ENCODE measurements at regions not wholly inside any gene's neighbourhood (a gene's known extent, or its start where the extent isn't known, plus 50 kb on each side); places are given as distances from the start of the nearest gene placed in this dataset.

DNA sequence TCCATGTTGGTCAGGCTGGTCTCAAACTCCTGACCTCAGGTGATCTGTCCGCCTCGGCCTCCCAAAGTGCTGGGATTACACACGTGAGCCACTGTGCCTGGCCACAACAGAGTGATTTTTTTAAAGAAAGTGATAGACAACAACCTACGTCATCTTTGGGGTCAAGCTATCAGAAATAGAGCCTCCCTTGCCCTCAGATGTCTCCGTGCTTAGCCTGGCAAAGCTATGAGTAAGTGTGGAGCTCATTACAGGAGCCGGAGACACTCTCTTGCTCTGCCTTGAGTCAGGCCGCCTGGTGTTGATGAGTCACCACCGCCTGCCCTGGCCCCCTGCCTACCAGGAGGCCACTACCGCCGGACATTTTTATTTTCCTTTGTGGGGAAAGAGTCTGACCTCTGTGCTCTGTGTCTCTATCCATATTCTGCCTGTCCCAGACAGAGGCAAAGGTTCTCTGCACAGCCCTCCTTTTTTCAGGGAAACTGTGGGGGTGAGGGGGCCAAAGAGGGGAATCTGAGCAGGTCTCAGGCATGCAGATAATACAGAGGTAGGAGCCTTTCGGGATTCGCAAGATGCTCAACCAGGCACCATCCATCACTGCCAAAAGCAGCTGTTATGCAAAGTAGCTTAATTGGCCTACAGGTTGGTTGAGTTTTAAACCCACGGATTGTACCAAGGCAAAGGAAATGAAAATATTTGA, 123.7 kb upstream of the CPEB4 start:
- peak; percentile 73 for DNase-seq (ENCODE audit: low read depth)

DNA sequence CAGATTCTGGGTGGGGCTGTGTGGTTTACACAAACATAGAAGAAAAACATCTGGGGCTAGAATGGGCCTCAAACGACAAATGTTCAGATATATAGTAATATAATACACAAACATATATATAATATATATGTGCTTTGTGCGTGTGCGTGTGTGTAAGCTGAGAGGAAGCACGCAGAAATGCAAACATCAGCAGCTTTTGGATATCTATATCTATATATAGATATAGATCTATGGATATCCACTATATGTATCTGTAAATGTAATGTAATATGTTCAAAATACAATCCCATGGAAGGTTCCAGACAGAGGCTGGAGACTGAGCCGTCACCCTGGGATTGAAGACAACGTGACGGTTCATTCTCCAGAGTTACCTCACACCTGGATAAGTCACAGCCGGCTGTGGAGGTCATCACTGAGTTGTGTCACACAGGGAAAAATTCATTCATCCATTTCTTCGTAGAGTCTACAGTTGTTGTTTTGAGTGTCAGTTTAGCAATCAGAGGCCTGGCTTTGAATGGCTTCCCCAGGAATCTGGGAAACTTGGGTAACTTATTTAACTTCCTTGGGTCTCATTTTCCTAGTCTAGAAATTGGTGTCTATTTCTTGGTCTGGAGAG, 123.0 kb upstream of the CPEB4 start:
- no peak for DNase-seq (ENCODE audit: low read depth)

DNA sequence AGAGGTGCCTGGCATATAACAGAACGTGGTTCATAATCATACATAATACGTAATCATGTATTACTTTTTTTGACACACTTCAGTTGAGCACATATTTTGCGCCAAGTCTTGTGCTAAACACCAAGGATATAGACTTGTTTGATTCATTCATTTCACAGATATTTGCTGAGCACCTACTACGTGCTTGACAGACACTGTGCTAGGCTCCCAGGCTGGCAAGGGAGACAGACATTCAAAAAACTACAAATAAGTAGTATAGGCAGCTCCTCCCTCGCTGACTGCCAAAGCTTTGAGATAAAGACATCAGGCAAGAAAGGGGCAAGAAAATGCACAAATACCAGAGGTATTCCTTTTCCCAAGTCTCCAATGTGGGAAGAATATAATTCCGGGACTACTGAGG, 122.5 kb upstream of the CPEB4 start:
- no peak for DNase-seq (ENCODE audit: low read depth)

DNA sequence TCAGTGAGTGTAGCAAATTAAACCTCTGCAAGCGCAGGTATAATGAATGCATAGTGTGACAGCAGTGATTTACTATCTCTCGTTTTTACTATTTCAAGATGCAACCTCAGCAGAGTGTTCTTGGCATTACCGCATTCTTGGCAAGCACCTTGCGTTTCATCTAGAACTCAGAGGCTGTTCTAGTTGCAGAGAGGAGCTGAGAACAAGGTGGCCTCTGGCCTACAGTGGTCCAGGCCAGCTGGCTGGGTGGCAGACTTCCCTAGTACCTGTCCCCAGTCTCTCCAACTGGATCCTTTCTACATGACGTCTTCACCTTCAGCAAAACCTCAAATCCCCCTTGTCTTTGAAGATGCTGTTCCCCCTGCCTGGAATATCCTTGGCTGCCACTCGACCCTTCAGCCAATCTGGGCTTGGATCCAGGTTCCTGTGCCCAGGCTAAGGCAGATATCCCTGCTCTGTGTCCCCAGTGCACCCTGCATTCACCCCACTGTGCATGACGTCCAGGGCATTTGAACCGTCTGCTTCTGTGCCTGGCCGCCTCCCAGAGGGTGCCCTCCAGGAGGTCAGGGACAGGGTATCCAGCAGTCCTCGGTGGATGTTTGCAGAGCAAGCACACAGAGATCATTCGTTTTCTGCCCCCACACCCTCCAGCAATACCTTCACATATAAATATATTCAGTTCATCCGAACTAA, 120.4 kb upstream of the CPEB4 start:
- DNase-seq (ENCODE audit: low read depth): no peak

DNA sequence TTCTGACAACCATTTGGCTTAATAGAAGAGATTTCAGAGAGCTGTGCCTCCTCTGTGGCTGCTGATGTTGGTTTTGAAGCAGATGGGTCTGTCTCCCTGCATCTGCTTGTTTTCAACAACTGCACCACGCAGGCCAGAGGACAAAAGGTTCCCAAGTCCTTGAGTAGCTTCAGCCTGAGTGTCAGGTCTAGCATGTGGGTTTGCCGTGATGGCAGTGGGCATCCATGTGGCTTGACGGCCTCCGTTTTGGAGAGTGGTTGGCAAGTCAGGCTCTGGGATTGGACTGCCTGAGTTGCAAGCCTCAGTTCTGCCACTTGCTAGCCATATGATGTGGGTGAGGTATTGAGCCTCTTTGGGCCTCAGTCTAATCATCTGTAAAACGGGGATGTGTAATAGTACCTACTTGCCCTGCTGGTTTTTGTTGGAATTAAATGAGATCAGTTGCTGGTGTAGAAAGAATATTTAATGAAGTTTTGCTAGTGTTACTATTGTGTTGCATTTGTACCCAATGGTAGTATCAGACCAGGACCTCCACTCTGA, 119.8 kb upstream of the CPEB4 start:
- no peak for DNase-seq (ENCODE audit: low read depth)

DNA sequence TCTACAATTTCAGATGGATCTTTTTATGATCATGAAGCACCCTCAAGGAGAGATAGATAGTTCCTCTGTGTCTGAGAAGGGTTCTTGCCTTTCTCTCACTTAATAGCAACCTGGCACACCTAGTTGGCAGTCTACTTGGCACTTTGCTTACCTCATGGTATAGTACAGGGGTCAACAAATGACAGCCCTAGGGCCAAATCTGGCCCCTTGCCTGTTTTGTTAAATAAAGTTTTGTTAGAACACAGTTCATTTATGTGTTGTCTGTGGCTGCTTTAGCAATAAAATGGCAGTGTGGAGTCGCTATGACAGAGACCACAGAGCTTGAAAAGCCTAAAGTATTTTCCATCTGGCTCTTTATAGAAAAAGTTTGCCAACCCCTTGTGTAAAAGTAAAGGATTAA, 119.3 kb upstream of the CPEB4 start:
- DNase-seq (ENCODE audit: low read depth): no peak

DNA sequence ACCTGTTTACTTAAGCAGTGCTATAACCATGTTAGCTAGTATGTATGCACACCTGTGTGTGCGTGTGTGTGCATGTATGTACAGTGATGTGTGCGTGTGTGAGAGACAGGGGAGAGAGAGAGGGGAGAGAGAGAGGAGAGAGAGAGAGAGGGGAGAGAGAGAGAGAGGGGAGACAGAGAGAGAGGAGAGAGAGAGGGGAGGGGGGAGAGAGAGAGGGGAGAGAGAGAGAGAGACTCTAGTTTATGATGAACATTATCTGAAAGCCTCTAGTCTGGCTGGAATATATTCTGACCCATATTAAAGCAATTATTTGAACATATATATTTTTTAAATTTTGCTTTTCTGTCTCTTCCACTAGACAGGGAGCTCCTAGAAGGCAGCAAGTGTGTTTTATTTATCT, 117.5 kb upstream of the CPEB4 start:
- no peak for DNase-seq (ENCODE audit: low read depth)

DNA sequence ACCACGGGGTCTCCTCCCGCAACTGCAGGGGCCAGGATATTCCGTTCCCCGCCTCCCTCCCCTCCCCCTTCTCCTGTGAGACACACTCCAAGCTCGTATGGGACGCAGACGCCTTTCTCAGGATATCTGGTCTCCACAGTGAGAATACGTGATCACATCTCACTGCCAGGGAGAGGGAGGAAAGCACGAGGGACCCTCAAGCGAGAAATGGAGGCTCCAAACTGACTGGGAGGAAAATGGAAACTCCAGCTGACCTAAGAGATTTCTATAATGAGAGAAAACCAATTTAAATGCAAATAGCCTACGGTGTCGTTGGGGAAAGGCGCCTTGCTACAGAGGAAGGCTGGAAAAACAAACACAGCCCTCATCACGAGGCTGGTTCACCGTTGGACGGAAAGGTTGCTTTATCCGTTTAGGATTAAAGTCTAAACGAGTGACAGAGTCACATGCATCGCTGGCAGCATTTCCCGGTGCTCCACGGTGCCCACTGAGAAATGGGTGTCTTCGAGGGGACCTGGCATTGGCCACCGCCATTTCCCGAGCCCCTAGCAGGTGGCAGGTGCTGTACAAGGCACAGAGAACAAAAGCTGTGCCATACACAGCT, 116.9 kb upstream of the CPEB4 start:
- DNase-seq (ENCODE audit: low read depth): no peak

DNA sequence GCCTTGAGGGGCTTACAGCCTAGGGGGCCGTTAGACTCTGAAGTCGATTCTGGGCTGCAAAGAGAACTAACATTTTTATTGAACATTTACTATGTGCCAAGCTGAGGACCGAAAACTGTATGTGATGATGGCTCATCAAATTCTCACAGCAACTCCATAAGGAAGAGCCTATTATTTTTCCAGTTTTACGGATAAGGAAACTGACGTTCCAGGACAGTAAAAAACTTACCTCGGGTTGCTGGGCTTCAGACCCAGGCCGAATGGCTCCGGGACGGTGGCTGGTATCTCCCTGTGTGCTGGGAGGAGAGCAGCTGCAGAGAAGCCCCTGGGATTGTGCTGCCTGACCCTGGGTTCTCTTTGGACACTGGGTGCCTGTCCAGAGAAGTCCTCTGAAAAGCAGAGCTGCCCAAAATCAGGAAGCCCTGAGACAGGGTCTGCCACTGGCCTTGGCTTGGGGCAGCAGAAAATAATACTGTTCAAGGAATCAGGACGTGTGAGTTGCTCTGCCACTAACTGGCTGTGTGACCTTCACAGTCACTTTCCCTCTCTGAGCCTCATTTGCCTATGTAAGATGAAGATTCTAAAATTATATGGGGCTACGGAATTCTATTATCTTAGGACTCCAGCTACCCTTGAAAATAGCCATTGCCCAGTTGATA, 116.3 kb upstream of the CPEB4 start:
- DNase-seq (ENCODE audit: low read depth): no peak

DNA sequence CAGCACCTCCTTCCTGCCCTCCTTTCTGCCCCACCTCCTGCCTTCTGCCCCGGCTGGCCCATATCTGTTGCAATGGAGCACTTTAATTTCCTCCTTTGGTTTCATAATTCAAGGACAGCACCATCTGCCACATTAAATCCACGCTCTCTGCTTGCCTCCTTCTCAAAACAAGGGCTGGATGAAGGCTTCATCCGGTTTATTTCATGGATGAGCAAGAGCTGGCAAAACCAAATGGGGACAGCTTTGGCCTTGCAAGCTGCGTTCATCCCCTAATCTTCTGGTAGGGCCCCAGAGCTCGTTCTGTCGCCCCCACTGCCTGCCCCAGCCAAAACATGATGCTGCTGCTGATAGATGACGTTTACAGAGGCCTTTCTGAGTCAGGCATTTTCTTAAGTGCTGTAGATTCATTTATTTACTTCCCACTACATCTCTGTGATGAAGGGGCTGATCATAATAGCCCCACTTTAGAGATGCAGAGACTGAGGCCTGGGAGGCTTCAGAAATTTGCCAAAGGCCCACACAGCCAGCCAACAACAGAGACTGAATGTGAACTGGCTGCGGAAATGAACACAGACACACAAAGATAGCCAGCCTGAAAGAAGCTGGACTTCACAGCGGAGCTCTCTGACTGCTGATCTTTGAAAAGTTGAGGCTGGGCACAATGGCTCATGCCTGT, 115.6 kb upstream of the CPEB4 start:
- no peak for DNase-seq (ENCODE audit: low read depth)

DNA sequence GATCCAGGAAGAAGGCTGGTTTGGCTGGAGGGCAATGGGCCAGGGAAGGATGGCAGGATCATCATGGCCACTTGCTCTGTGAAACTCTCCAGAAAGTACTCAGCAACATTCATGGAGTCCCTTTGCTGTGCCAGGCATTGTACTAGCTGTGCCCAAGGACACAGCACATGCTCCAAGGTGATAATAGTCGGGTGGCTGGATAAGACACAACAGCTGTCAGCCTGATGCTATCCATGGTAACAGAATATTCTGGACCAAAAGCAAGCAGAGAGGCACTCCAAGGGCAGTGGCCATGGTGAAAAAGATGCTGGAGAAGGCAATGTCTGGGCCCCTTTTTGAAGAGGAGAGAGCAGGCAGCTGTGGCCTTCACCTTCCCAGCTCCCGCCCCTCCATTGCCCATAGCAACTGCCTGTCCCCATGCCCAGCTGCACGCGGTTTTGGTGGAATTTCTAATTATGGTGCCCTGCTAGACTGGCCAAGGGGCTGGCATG, 113.8 kb upstream of the CPEB4 start:
- DNase-seq (ENCODE audit: low read depth): no peak

DNA sequence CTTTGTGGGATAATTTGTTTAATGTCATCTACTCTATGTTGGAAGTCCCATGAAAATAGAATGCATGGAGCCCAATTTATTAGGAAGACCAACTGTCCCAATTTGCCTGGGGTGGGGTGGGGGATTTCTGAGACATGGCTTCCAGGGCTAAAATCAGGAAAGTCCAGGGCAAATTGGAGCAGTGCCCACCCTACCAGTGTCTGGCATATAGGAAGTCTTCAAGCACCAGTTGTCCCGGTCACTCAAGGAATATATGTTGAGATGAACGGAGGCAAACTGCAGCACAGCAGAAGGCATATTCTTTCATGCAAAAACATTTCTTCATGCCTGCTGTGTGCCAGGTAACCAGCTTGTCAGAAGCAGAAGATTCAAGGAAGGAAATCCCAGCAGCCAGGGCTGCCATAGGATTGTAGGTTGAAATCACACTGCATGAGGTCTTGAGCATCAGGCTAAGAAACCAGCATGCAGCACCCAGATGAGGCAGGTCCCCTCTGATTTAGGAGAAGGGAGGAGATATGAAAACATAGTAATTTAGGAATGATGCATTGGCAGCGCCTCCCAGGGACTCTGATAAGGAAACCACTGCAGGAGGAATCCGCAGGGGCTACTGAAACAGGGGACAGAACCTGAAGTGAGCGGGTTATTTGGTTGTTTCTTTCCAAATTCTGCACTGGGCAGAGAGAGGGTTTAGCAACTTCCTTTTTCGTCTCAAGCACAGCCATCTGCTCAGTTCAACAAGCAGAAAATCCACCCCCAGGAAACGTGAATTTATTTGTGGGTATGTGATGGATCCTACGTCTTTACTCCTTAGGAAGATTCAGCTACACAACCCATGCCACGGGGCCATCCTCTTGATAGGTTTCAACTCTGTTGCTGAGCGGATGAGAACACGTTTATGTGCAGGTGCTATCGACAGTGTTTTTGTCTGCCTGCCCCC, 112.6 kb upstream of the CPEB4 start:
- DNase-seq (ENCODE audit: low read depth): no peak

DNA sequence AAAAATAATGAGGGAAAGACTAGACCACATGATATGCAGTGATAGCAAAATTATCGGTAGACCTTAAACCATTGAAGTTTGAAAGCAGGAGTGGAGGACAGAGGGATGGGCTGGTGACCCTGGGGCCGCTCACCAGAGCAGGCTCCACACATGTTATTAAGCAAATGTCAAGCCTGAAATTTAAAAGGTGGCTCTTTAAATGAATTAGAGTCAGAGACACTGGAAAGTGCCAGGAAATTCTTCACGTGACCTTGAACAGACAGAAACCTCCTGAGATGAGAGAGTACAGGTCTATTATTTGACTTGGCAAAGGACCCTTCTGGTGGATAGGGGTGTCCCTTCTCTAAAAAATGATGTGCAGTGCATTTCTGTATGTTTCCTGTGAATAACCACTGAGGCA, 111.0 kb upstream of the CPEB4 start:
- no peak for DNase-seq (ENCODE audit: low read depth)

DNA sequence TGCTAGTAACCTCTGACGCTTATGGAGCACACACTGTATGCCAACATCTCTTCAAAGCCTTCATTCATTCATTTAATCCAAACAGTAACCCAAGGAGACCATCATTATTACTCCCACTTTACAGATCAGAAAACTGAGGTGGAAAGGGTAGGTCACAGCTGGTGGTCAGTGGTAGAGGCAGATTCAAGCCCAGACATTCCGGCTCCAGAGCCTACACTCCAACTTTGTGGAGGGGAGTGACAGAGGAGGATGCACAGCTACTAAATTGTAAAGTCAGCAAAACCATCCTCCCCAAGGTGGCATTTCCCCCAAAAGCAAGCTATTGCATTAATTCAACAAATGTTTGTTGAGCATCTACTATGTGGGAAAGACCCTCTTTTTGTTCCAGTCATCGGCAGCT, 110.5 kb upstream of the CPEB4 start:
- no peak for DNase-seq (ENCODE audit: low read depth)

DNA sequence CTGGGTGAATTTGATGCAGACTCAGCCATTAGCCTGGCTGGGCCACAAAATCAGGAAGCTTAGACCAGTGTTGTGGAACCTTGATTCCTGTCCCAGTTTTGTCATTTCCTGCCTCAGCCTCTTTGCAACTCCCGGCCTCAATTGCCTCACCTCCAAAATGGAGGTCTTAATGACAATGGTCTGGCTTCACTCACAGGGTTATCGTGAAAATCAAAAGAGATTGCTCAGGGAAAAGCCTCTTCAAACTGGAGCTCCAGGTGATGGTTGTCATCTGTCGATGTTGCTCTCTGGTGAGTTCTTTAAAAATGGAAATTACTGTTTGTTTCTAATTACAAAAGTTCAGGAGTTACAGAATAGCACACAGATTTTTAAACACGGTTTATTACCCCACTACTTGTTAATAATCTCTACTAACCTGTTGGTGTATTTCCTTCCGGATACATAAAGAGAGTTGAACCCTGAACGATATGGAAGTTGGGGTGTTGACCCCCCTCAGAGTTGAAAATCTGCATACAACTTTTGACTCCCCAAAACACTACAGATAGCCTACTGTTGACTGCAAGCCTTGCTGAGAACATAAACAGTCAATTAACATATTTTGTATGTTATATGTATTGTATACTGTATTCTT, 109.9 kb upstream of the CPEB4 start:
- DNase-seq (ENCODE audit: low read depth): no peak

DNA sequence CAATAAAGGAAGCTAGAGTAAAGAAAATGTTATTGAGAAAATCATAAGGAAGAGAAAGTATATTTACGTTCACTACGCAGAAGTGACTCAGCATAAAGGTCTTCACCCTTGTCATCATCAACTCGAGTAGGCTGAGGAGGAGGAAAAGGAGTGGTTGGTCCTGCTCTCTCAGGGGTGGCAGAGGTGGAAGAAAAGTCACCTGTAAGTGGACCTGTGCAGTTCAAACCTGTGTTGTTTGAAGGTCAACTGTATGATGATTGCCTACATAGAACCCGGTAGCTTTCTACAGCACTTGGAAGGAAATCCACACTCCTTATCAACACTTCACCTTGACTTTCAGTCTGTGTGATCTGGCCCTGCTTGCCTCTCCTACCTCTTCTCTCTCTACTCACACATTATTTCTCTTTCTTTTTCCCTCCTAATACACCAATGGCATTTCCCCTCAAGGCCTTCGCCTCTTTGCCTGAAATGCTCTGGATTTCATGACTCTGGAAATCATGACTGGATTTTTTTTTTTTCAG, 109.3 kb upstream of the CPEB4 start:
- DNase-seq (ENCODE audit: low read depth): no peak

DNA sequence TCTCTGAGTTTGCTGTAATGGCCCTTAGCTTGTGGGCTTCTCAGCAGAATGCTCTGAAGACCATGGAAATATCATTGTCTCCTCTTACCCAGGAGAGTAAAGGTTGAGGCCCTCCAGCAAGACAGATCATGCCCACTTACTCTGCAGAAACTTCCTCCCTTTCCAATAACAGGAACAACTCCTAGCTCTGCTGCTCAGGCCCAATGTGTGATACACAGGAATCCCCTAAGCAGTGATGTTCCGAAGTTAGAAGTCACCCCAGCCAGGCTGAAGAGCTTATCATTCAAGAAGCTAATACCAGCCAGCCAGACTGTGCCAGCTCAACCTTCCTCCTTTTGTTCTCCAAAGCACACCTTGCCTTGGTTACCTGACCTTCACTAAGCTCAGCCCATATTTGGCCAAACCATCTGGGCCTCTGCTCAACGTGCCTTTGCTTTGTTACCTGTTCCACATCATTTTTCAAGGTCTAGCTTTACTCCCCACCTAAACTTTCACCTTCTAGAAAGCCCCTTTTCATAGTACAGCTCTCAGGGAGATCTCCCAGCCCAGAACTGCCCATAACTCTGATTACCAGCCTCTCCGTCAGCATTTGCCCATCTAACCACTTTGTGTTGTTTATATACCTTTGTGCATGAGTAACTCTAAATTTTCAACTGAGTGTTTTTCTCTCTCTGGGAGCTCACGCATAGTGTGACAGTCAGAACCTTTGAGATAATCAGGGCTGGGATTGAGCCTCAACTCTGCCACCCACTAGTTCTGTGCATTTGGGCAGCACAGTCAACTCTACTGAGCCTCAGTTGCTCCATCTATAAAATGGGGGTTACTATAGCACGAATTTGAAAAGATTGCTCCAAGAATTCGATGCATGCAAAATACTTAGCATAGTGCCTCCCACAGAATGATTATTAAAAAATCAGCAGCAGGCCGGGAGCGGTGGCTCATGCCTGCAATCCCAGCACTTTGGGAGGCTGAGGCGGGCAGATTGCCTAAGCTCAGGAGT, 107.6 kb upstream of the CPEB4 start:
- DNase-seq (ENCODE audit: low read depth): no peak

DNA sequence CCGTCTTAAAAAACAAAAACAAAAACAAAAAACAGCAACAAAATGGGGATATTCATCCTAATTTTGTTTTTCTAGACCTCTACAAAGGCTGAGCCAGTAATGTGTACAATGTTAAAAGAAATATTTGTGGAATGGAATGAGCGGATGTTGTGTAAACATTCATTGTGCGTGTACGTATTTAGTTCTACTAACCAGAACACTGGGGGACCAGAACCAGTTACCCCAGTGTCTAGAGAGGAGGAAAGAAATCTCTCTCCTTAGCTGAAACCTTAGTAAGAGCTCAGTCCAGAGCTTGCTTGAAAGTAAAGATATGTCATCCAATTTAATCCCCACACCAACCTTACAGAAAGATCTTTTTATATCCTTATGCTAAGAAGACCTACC, 106.7 kb upstream of the CPEB4 start:
- no peak for DNase-seq (ENCODE audit: low read depth)
